Nephron progenitor cell (in vitro differentiated cells): ENCODE measurements at regions not wholly inside any gene's neighbourhood (a gene's known extent, or its start where the extent isn't known, plus 50 kb on each side); places are given as distances from the start of the nearest gene placed in this dataset.

Experiments used
- DNase-seq: peaks from one replicate; pipeline ENCODE4 v3.0.0; 2021
- H3K27ac Mint-ChIP-seq: 2 replicates; pipeline ENCODE4 v1.8.0; 2021; ENCODE audit warnings: mild to moderate bottlenecking, moderate library complexity, mixed read lengths
- H3K27me3 Mint-ChIP-seq: 2 replicates; pipeline ENCODE4 v1.8.0; 2021; ENCODE audit warnings: mild to moderate bottlenecking, low read depth, mixed read lengths; ENCODE audit not compliant: poor library complexity
- H3K36me3 Mint-ChIP-seq: 2 replicates; pipeline ENCODE4 v1.8.0; 2021; ENCODE audit warnings: low read depth, mixed read lengths
- H3K4me1 Mint-ChIP-seq: 2 replicates; pipeline ENCODE4 v1.8.0; 2021; ENCODE audit warnings: mixed read lengths
- H3K4me3 Mint-ChIP-seq: 2 replicates; pipeline ENCODE4 v1.8.0; 2021; ENCODE audit warnings: mild to moderate bottlenecking, moderate library complexity, mixed read lengths
- H3K9me3 Mint-ChIP-seq: 2 replicates; pipeline ENCODE4 v1.8.0; 2021; ENCODE audit warnings: mild to moderate bottlenecking, moderate library complexity, mixed read lengths
- TF ChIP-seq, protein P1 (sequence below): fragments of 200-600 bp; sonication (generic); IDR thresholded peaks from 2 replicates; pipeline ENCODE4 v1.5.0; 2021; ENCODE audit warnings: antibody characterized with exemption

DNA sequence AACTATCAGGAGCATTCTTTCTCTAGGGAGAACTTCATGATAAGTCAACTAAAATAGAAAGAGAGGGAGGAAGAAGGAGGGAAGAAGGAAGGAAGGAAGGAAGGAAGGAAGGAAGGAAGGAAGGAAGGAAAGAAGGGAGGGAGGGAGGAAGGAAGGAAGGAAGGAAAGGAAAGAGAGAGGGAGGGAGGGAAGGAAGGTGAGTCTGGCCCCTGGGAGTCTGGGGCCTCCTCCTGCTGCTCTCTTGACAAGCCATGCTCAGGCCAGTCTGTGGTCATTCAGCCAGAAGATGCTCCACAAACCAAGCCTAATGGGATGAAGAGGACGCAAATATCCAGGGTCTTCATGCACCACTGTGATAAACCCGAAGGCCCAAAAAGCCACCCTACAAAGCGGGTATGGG, 216.4 kb upstream of the AGAP1 start:
- TF ChIP-seq, protein P1, sequence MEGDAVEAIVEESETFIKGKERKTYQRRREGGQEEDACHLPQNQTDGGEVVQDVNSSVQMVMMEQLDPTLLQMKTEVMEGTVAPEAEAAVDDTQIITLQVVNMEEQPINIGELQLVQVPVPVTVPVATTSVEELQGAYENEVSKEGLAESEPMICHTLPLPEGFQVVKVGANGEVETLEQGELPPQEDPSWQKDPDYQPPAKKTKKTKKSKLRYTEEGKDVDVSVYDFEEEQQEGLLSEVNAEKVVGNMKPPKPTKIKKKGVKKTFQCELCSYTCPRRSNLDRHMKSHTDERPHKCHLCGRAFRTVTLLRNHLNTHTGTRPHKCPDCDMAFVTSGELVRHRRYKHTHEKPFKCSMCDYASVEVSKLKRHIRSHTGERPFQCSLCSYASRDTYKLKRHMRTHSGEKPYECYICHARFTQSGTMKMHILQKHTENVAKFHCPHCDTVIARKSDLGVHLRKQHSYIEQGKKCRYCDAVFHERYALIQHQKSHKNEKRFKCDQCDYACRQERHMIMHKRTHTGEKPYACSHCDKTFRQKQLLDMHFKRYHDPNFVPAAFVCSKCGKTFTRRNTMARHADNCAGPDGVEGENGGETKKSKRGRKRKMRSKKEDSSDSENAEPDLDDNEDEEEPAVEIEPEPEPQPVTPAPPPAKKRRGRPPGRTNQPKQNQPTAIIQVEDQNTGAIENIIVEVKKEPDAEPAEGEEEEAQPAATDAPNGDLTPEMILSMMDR = no peak
- Mint-ChIP-seq H3K27ac (no peak overlapping the region), H3K36me3 (no peaks in the 10 kb centered on the region), H3K4me3 (no peak overlapping the region), H3K27me3 (peaks cover 12% of the 10 kb centered on the region), H3K4me1 (no peaks in the 10 kb centered on the region), H3K9me3 (peaks cover 15% of the 10 kb centered on the region)
- DNase-seq = no peak

- no peak for DNase-seq
- Mint-ChIP-seq H3K27me3 (peaks cover 13% of the 10 kb centered on the region), H3K36me3 (no peaks in the 10 kb centered on the region), H3K4me1 (no peaks in the 10 kb centered on the region), H3K9me3 (peaks cover 15% of the 10 kb centered on the region), H3K4me3 (no peak overlapping the region), H3K27ac (no peak overlapping the region)
- TF ChIP-seq, protein P1 = no peak
Observed at GRCh38 chr2:235278771-235279355, 215.0 kb upstream of the AGAP1 start.

DNA sequence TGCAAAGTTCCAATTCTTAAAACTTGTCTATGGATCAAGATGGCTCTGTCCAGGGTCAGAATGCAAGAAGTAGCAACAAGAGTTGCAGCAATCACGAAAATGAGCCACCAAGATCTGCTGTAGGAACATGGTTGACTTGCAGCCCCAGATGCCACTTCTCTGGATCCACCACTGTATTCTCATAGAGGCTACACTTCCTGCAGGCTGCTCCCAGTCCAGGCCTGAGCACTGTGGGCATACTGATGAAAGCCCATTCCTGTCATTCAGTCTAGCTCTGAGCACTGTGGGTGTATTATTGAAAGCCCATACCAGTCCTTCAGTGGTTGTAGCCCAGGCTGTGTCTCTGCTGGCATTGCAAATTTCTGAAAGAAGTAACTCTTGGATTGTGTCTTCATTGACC, 213.9 kb upstream of the AGAP1 start:
- Mint-ChIP-seq H3K4me1 (no peaks in the 10 kb centered on the region), H3K9me3 (peaks cover 7% of the 10 kb centered on the region), H3K27ac (no peak overlapping the region), H3K4me3 (no peak overlapping the region), H3K27me3 (peaks cover 13% of the 10 kb centered on the region), H3K36me3 (no peaks in the 10 kb centered on the region)
- TF ChIP-seq, protein P1 = no peak
- DNase-seq = no peak

- H3K9me3 Mint-ChIP-seq = peaks cover 11% of the 10 kb centered on the region
- TF ChIP-seq, protein P1 = no peak
- peaks cover 13% of the 10 kb centered on the region for H3K27me3 Mint-ChIP-seq
- no peak overlapping the region for H3K4me3 Mint-ChIP-seq
- no peak overlapping the region for H3K27ac Mint-ChIP-seq
- H3K4me1 Mint-ChIP-seq = no peaks in the 10 kb centered on the region
- no peaks in the 10 kb centered on the region for H3K36me3 Mint-ChIP-seq
- no peak for DNase-seq
Observed at GRCh38 chr2:235283246-235283645, 210.6 kb upstream of the AGAP1 start.

- no peaks in the 10 kb centered on the region for H3K4me1 Mint-ChIP-seq
- H3K27ac Mint-ChIP-seq = no peak overlapping the region
- H3K27me3 Mint-ChIP-seq = peaks cover 9% of the 10 kb centered on the region
- H3K9me3 Mint-ChIP-seq = peaks cover 10% of the 10 kb centered on the region
- DNase-seq = no peak
- TF ChIP-seq, protein P1 = no peak
- H3K4me3 Mint-ChIP-seq = no peak overlapping the region
- no peaks in the 10 kb centered on the region for H3K36me3 Mint-ChIP-seq
Observed at GRCh38 chr2:235286622-235287374, 207.0 kb upstream of the AGAP1 start.

GRCh38 chr2:235287375-235287733, 206.5 kb upstream of the AGAP1 start:
- Mint-ChIP-seq H3K9me3 (peaks cover 10% of the 10 kb centered on the region), H3K27me3 (peaks cover 5% of the 10 kb centered on the region), H3K36me3 (no peaks in the 10 kb centered on the region), H3K27ac (no peak overlapping the region), H3K4me3 (no peak overlapping the region), H3K4me1 (no peaks in the 10 kb centered on the region)
- DNase-seq = no peak
- TF ChIP-seq, protein P1 = no peak
